HG02943 (cell line): ENCODE measurements at regions not wholly inside any gene's neighbourhood (a gene's known extent, or its start where the extent isn't known, plus 50 kb on each side); places are given as distances from the start of the nearest gene placed in this dataset.
"Not testable (repeated sequence)": the region's sequence is repeated elsewhere in the genome, so short reads cannot be mapped to it uniquely, and the experiment has no call there.

Source experiments
- ATAC-seq: cut with Tn5 transposase; IDR thresholded peaks from one replicate; pipeline ENCODE4 v1.9.1; 2021; ENCODE audit warnings: mild to moderate bottlenecking, low read depth, moderate library complexity; ENCODE audit not compliant: unreplicated experiment

DNA sequence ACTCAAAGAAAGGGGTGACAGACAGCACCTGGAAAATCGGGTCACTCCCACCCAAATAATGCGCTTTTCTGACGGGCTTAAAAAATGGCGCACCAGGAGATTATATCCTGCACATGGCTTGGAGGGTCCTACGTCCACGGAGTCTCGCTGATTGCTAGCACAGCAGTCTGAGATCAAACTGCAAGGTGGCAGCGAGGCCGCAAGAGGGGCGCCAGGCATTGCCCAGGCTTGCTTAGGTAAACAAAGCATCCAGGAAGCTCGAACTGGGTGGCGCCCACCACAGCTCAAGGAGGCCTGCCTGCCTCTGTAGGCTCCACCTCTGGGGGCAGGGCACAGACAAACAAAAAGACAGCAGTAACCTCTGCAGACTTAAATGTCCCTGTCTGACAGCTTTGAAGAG lies 741.5 kb downstream of the BCKDHB start:
- not testable (repeated sequence) for ATAC-seq

- ATAC-seq, result no peak
Observed at GRCh38 chr6:80832337-80832736, 725.9 kb downstream of the BCKDHB start.

- ATAC-seq, result no peak
Observed at GRCh38 chr6:80793411-80793810, 686.9 kb downstream of the BCKDHB start.

GRCh38 chr6:80792151-80792550 lies 685.7 kb downstream of the BCKDHB start:
- ATAC-seq, result no peak

DNA sequence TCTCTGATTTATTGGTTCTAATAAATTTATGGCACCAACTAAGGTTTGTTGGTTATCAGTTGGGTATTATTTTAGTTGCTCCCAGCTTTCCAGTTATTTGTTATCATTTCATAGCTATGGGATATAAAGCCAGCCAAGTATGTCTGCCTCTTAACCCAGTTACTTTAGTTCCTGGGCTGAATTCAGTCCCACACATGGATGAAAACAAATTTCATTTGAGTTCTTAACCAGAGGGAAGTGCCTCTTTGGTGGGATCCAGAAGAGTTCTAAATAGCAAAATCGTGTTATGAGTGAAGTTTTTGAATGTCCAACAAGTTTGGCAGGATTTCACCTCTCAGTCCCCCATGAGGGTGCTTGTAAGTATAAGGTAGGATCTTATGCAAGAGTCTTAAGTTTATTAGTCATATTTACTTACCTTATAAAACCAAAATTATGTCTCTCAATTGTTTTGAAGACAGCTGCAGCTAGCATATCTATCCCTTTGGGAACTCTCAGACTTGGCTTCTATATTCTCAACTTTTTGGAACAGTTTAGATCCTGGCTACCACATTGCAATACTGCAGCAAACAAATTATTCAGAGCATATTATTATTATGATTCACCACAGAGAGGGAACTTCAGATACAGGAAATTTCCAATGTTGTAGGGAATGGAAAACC lies 683.6 kb downstream of the BCKDHB start:
- no peak for ATAC-seq

DNA sequence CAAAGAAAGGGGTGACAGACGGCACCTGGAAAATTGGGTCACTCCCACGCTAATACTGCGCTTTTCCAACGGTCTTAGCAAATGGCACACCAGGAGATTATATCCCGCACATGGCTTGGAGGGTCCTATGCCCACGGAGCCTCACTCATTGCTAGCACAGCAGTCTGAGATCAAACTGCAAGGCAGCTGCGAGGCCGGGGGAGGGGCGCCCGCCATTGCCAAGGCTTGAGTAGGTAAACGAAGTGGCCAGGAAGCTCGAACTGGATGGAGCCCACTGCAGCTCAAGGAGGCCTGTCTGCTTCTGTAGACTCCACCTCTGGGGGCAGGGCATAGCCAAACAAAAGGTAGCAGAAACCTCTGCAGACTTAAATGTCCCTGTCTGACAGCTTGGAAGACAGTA lies 676.8 kb downstream of the BCKDHB start:
- ATAC-seq, result not testable (repeated sequence)

- no peak for ATAC-seq
Observed at GRCh38 chr6:80771941-80772340, 665.5 kb downstream of the BCKDHB start.

DNA sequence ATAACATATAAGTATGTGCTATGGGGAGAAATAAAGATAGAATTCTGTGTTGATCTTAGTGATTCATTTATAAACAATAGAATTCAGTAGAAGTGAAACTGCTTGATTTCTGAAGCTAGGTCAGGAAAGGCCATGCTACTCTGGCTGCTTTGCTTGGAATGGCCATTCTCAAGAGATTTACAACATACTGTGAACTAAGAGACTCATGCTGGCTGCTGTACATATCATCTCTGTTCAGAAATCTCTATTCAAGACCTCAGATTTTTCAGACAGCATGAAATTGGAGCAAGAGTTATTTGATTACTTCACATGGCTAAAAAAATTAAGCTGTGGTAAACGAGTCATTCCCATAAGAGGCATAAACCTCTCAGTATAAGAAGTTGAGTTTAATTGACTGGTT lies 662.6 kb downstream of the BCKDHB start:
- no peak for ATAC-seq

- no peak for ATAC-seq
Observed at GRCh38 chr6:80767808-80768207, 661.3 kb downstream of the BCKDHB start.

GRCh38 chr6:80744213-80744612 lies 637.7 kb downstream of the BCKDHB start:
- no peak for ATAC-seq

GRCh38 chr6:80742481-80742880 lies 636.0 kb downstream of the BCKDHB start:
- ATAC-seq, result no peak

DNA sequence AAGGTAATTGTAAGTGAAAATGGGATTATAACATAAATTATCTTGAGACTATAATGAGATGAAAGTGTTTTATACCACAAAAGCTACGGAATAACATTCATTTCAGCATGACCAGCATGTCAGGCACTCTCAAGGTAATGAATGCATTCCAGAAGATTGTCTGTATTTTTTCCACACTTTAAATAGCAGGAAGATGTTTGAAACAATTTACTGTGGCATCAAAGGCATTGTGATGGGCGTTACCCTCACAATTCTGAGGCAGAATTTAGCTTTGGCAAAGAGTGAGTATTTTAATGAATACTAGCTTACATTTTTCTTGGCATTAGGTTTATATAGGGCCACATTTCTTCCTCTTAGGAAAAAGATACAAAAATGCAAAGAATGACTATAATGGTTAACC lies 627.2 kb downstream of the BCKDHB start:
- ATAC-seq, result no peak

DNA sequence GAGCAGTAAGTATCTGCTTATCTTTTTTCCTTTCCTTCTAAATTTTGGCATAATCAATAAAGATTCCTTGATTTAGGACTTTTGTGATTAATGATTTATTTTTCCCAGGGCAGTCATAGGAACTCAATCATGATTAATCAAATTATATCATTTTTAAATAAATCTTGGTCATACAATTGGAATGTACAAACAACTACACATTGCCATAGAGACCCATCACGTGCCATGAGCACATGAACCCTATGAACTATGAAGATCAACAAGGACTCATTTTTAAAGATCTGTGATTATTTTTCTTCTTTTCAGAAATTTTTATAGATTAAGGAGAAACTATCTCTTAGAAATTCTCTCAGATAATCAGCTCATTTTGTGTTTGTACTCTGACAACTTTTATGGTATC lies 622.4 kb downstream of the BCKDHB start:
- no peak for ATAC-seq

DNA sequence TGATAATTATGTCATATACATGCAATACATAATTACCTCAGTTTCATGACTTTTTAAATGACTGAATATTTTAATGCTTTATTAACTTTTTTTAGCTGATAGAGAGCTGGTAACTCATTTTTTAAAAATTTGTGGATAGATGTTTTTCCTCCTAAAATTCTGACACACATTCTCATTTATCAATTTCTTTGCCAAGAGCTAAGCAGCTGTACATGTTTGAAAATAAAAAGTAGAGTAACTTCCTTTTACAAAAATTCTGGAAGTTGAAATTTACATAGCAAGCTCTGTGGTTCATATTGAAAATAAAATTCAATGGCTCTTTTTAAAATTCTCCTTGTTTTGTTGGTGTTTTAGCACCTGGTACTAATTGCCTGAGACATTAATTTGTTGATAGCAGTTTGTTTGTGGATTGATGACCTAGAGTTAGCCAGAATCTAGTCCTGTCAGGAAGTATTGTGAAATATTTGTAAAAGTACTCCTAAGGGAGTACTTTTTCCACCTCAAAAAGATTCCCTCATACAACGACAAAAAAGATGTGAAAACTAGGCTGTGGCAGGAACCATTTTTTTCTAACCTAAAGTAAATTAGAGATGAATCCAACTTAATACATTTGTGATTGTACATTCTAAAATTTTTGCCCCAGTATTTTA lies 621.8 kb downstream of the BCKDHB start:
- no peak for ATAC-seq

DNA sequence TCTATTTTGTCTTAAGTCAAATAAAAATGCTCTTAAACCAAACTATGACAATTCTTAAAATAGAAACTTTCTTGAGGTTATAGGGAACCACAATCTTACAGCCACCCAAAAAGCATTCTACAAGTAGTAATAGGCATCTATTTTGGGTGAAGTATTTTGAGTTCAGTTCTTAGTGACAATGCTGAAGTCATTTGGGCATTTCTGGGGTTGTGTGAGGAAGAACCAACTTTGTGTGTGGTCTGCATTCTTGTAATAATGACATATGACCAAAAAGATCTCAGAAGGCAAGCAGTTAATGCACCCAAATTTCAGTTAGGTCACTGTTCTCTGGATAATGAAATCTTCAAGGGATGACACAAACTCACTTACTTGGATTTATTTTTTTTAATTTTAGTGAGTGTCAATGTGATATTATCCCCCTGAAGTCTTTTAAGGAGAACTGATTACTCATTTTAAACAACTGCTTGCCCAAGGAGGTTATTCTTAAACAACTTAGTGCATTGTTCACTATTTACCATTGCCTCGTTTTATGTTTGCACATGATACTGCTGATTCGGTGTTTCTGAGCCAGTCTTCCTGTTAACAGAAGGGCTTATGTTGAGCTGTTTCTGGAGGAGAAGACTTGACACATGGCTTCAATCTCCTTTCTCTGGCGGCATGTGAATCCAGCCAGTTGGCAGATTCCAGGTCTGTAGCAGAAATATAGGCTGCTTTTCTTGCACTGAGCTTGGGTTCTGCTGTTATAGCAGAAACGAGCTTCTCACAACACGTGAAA lies 618.9 kb downstream of the BCKDHB start:
- no peak for ATAC-seq

DNA sequence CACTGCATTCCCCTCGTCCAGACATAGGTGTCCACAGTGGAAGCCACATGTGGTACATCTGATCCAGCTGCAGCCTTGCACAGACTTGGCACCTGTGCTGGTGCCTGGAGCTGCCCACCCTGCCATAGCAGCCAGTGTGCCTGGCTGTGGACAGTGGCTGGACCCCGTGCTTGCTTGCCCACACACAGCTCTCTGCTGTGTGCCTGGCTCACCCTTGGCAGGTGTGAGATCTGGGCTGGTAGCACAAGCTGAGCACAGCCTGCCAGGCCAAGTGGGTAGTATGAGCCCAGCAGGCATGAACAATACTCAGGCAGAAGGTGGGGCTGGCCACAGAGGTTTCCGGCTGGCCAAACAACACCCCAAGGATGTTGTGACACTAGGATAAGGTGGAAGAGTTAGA lies 614.4 kb downstream of the BCKDHB start:
- ATAC-seq, result no peak

DNA sequence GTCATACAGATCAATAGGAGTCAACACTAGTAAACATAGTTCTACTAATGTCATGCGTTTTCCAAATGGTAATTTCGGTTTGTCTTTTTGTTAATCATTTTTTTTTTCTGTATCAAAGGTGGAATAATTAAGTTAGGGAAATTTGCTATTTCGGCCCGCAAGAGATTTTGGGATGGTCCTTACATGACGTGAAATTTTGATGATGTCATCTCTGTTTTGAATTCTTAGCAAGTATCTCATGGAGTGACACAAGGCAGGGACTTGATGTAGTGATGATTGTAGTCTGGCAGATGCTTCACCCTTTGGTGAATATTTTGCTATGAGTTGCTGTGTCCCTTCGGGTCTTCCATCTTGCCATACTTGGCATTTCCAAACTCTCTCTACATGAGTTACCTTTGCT lies 608.0 kb downstream of the BCKDHB start:
- ATAC-seq, result no peak

DNA sequence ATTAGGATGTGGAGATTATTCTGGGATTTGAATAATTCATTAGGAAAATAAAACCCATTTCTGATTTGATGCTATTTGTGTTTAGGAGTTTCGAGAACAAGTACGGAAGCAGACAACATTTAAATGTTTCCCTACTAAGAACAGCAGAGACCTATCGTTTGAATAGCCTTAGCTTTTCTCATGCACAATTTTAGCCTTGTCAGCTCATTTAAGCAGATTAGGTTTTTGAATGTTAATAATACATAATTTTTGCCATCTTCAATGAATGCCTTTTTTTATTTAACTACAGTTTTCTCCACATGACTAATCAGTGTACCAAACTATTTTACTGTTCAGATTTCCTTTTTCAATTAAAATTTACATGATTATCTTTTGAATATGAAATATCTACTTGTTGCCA lies 592.0 kb downstream of the BCKDHB start:
- no peak for ATAC-seq

DNA sequence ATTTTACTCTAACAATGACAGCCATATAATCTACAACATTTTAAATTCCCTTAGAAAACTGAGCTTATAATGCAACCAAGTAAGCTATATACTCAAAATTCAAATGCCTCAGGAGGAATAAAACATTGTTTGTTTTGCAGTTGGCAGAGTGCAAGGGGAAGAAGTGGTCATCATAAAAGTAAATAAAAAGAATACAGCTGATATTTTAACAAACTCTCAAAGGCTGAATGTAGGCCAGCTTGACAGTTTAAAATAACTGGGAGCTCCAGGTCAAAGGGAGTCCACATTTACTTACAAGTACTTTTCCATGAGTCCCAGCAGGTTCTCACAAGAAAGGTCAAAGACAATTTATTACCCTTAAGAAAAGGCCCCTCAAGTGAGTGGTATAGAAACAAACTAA lies 589.8 kb downstream of the BCKDHB start:
- ATAC-seq, result no peak

DNA sequence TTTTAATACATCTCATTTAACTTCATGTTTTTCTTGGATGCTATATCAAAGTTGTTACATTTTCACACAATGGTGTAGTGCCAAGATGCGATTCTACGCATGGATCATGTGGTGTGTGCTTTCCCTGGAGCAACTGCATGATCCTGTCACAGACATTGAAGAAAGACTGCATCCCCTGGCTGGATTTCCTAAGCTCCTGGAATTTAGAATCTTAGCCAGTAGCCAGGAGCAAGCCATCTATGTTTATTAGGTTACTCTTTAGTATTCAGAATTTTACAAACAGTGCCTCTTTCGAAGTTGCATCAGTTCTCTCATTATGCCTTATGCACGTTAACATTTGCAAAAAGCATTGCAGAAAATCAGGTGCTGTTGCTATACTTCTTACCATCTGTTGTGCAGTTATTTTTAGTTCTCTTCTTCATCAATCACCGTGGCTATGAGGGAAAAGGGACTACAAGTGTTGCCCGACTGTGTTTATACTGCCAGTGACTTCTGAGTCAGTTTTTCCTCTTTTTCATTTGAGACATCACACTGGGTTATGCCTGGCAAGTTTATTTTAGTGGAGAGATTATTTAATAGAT lies 584.2 kb downstream of the BCKDHB start:
- ATAC-seq, result no peak

GRCh38 chr6:80689716-80690395 lies 583.4 kb downstream of the BCKDHB start:
- ATAC-seq, result no peak
